Endothelial cell of umbilical vein (primary cell): ENCODE measurements at regions not wholly inside any gene's neighbourhood (a gene's known extent, or its start where the extent isn't known, plus 50 kb on each side); places are given as distances from the start of the nearest gene placed in this dataset.

Experiments
- BruUV-seq: library from RNA; stranded (reverse); fragments of 400-500 nt; replicated peaks from 2 replicates; lab custom pipeline; 2021; lab: Mats Ljungman, UMichigan
- CTCF ChIA-PET: fragments of 300-600, 350-600 bp; sonication (Branson Sonifier 250); formaldehyde crosslinking; loops from one replicate; lab custom pipeline; 2021; ENCODE audit warnings: antibody characterized with exemption, inconsistent platforms; lab: Charles Lee
- POLR2A ChIA-PET: fragments of 300-600, 350-600 bp; sonication (Branson Sonifier 250); formaldehyde crosslinking; loops from one replicate; lab custom pipeline; 2021; ENCODE audit warnings: antibody characterized with exemption, inconsistent platforms; lab: Charles Lee
- DNase-seq: peaks from one replicate; pipeline ENCODE4 v3.0.0-alpha.2; 2011; ENCODE audit warnings: low read depth, low spot score
- FAIRE-seq: peaks from 2 replicates; lab custom pipeline; 2011; peaks lifted over from hg19 to GRCh38; lab: Jason Lieb, UNC
- H2AFZ ChIP-seq: 2 replicates; pipeline ENCODE4 v1.6.0; 2012; ENCODE audit warnings: low read depth, low read length, control low read depth, inconsistent platforms
- H3K27ac ChIP-seq: 2 replicates; pipeline ENCODE4 v1.5.1; 2011; ENCODE audit warnings: low read depth, mild to moderate bottlenecking, control low read depth, low read length, moderate library complexity; ENCODE audit not compliant: insufficient read depth
- H3K27me3 ChIP-seq, 2 experiments: 2 replicates each; pipeline versions ENCODE4 v1.6.0 to v1.6.1; 2011; ENCODE audit warnings: low read length in 2 of 2, mixed read lengths in 1 of 2; ENCODE audit not compliant: control insufficient read depth in 2 of 2, insufficient read depth in 2 of 2
- H3K36me3 ChIP-seq, 2 experiments: 2 replicates in 1 of 2; 3 replicates in 1 of 2; pipeline ENCODE4 v1.5.1; 2011; ENCODE audit warnings: low read length in 2 of 2, mild to moderate bottlenecking in 1 of 2, moderate library complexity in 1 of 2; ENCODE audit not compliant: control insufficient read depth in 2 of 2, insufficient read depth in 2 of 2; ENCODE audit errors: extremely low read depth in 1 of 2
- H3K4me1 ChIP-seq: 3 replicates; pipeline ENCODE4 v1.5.1; 2011; ENCODE audit warnings: mild to moderate bottlenecking, low read length; ENCODE audit not compliant: control insufficient read depth, insufficient read depth; ENCODE audit errors: extremely low read depth
- H3K4me2 ChIP-seq: 2 replicates; pipeline ENCODE4 v1.6.1; 2011; ENCODE audit warnings: low read length, control low read depth, mixed read lengths; ENCODE audit not compliant: insufficient read depth
- H3K4me3 ChIP-seq, 3 experiments: fragments of 200-600 bp in 1 of 3; sonication (generic), shearing (Covaris generic) in 1 of 3; replicated peaks in 1 of 3; 2 replicates each; pipeline ENCODE4 v1.5.1; 2011 to 2016; ENCODE audit warnings: control low read depth in 3 of 3, low read length in 3 of 3, mild to moderate bottlenecking in 2 of 3, inconsistent platforms in 1 of 3, low read depth in 1 of 3, moderate library complexity in 1 of 3; ENCODE audit not compliant: insufficient read depth in 1 of 3
- H3K79me2 ChIP-seq: 2 replicates; pipeline ENCODE4 v1.6.0; 2012; ENCODE audit warnings: low read length, inconsistent platforms; ENCODE audit not compliant: control insufficient read depth, insufficient read depth
- H3K9ac ChIP-seq: replicated peaks from 2 replicates; pipeline ENCODE3; 2011; ENCODE audit warnings: low read length, control low read depth; ENCODE audit not compliant: insufficient read depth; ENCODE audit errors: extremely low read depth
- H3K9me1 ChIP-seq: replicated peaks from 3 replicates; pipeline ENCODE4 v1.6.0; 2011; ENCODE audit warnings: mild to moderate bottlenecking, low read length; ENCODE audit not compliant: control insufficient read depth, insufficient read depth; ENCODE audit errors: extremely low read depth
- H3K9me3 ChIP-seq: replicated peaks from 2 replicates; pipeline ENCODE4 v1.5.1; 2012; ENCODE audit warnings: low read length, inconsistent platforms; ENCODE audit not compliant: control insufficient read depth, insufficient read depth
- H4K20me1 ChIP-seq: replicated peaks from 2 replicates; pipeline ENCODE3; 2011; ENCODE audit warnings: mild to moderate bottlenecking, low read length; ENCODE audit not compliant: control insufficient read depth, insufficient read depth; ENCODE audit errors: extremely low read depth
- CTCF ChIP-seq, 2 donors: IDR thresholded peaks; 1 replicate in 1 of 2; 2 replicates in 1 of 2; pipeline ENCODE4 v1.5.1; 2011; ENCODE audit warnings: low read length in 2 of 2, mild to moderate bottlenecking in 2 of 2, moderate library complexity in 2 of 2, control low read depth in 1 of 2, inconsistent platforms in 1 of 2, low read depth in 1 of 2; ENCODE audit not compliant: insufficient read depth in 1 of 2; ENCODE audit errors: extremely low read depth in 1 of 2
- EZH2 ChIP-seq: IDR thresholded peaks from 2 replicates; pipeline ENCODE4 v1.6.1; 2012; ENCODE audit warnings: borderline replicate concordance, low read depth, mild to moderate bottlenecking, moderate library complexity, low read length, inconsistent platforms; ENCODE audit not compliant: severe bottlenecking
- FOS ChIP-seq: IDR thresholded peaks from 2 replicates; pipeline ENCODE4 v1.6.1; 2011; ENCODE audit warnings: mild to moderate bottlenecking, low read length, moderate library complexity, borderline replicate concordance; ENCODE audit not compliant: insufficient read depth
- GATA2 ChIP-seq: IDR thresholded peaks from 2 replicates; pipeline ENCODE4 v1.7.0; 2011; ENCODE audit warnings: low read depth, mild to moderate bottlenecking, moderate library complexity, mixed read lengths, low read length; ENCODE audit not compliant: insufficient read length, insufficient read depth
- JUN ChIP-seq: IDR thresholded peaks from 2 replicates; pipeline ENCODE4 v1.6.1; 2011; ENCODE audit warnings: borderline replicate concordance, low read depth; ENCODE audit not compliant: insufficient read length, insufficient read depth
- MAX ChIP-seq: IDR thresholded peaks from 2 replicates; pipeline ENCODE4 v1.6.1; 2011; ENCODE audit not compliant: insufficient read depth, insufficient read length
- MYC ChIP-seq: IDR thresholded peaks from one replicate; pipeline ENCODE4 v1.6.1; 2011; ENCODE audit warnings: mild to moderate bottlenecking, low read depth, low read length
- POLR2A ChIP-seq: IDR thresholded peaks from 2 replicates; pipeline ENCODE4 v1.6.1; 2012; ENCODE audit warnings: low read depth, mild to moderate bottlenecking, control low read depth, low read length
- POLR2AphosphoS5 ChIP-seq: IDR thresholded peaks from 2 replicates; pipeline ENCODE4 v1.6.1; 2012; ENCODE audit warnings: low read depth, mild to moderate bottlenecking, control low read depth, low read length, moderate library complexity; ENCODE audit not compliant: insufficient read depth
- dilution Hi-C: fragments of 300-500 bp; cut with MboI; formaldehyde crosslinking; loops from one replicate; pipeline ENCODE4 v1.15.0; 2019; ENCODE audit warnings: low sequenced_read_pairs; ENCODE audit not compliant: extremely low pct_ligation_motif_present
- intact Hi-C: fragments of 100-400 bp; cut with micrococcal nuclease; formaldehyde crosslinking; loops from one replicate; pipeline ENCODE4 v1.10.0; 2022

- no peak overlapping the region for H3K4me3 ChIP-seq
- no peaks in the 10 kb centered on the region for H3K27me3 ChIP-seq
- H3K4me2 ChIP-seq: no peak overlapping the region
- DNase-seq: no peak
- CTCF ChIA-PET: no interaction called here
- intact Hi-C loops (no loop called here), dilution Hi-C loops (no loop called here)
- POLR2A ChIA-PET: no interaction called here
- no peak for FAIRE-seq
- no peak overlapping the region for H2AFZ ChIP-seq
- H3K36me3 ChIP-seq: no peaks in the 10 kb centered on the region
- H3K9me1 ChIP-seq: no peaks in the 10 kb centered on the region
- H3K9me3 ChIP-seq: no peaks in the 10 kb centered on the region
- no peaks in the 10 kb centered on the region for H4K20me1 ChIP-seq
- no peak overlapping the region for H3K27ac ChIP-seq
- TF ChIP-seq GATA2: no peak
- no peak for TF ChIP-seq MAX
- no peak for TF ChIP-seq MYC
- no peak for TF ChIP-seq POLR2A
- no peak for TF ChIP-seq FOS
- TF ChIP-seq POLR2AphosphoS5: no peak
- no peak for TF ChIP-seq CTCF (IDR thresholded peaks at IDR 0.05; ENCODE audit: extremely low read depth in 1 of 2, insufficient read depth in 1 of 2, low read depth in 1 of 2, low read length in 2 of 2)
- TF ChIP-seq EZH2: no peak
- TF ChIP-seq JUN: no peak
- no peak overlapping the region for H3K9ac ChIP-seq
- no peaks in the 10 kb centered on the region for H3K79me2 ChIP-seq
- no TSS peak for BruUV-seq
- no peaks in the 10 kb centered on the region for H3K4me1 ChIP-seq
These were observed 421.1 kb upstream of the SORCS1 start for GRCh38 chr10:107585630-107586029.
